NB4 (cell line): ENCODE measurements at regions not wholly inside any gene's neighbourhood (a gene's known extent, or its start where the extent isn't known, plus 50 kb on each side); places are given as distances from the start of the nearest gene placed in this dataset.
"Not testable (repeated sequence)": the region's sequence is repeated elsewhere in the genome, so short reads cannot be mapped to it uniquely, and the experiment has no call there.

Experiments used
- DNase-seq: peaks from one replicate; pipeline ENCODE4 v3.0.0; 2010; ENCODE audit warnings: low read depth
- H3K4me3 ChIP-seq: one replicate; pipeline ENCODE4 v1.5.1; 2011; ENCODE audit warnings: mild to moderate bottlenecking, low read depth, low read length, moderate library complexity
- MYC ChIP-seq: IDR thresholded peaks from 2 replicates; pipeline ENCODE4 v1.6.1; 2011; ENCODE audit warnings: low read depth, low read length
- POLR2A ChIP-seq: IDR thresholded peaks from 2 replicates; pipeline ENCODE4 v1.6.1; 2011; ENCODE audit warnings: mild to moderate bottlenecking; ENCODE audit not compliant: insufficient read length; ENCODE audit errors: extremely low read depth
- TF ChIP-seq, protein P1 (sequence below): IDR thresholded peaks from one replicate; pipeline ENCODE4 v1.5.1; 2012; ENCODE audit warnings: low read depth, low read length
- TF ChIP-seq, protein P2 (sequence below): IDR thresholded peaks from 2 replicates; pipeline ENCODE4 v1.6.1; 2011; ENCODE audit warnings: low read depth, low read length

- H3K4me3 ChIP-seq = no peak overlapping the region
- TF ChIP-seq, protein P1, sequence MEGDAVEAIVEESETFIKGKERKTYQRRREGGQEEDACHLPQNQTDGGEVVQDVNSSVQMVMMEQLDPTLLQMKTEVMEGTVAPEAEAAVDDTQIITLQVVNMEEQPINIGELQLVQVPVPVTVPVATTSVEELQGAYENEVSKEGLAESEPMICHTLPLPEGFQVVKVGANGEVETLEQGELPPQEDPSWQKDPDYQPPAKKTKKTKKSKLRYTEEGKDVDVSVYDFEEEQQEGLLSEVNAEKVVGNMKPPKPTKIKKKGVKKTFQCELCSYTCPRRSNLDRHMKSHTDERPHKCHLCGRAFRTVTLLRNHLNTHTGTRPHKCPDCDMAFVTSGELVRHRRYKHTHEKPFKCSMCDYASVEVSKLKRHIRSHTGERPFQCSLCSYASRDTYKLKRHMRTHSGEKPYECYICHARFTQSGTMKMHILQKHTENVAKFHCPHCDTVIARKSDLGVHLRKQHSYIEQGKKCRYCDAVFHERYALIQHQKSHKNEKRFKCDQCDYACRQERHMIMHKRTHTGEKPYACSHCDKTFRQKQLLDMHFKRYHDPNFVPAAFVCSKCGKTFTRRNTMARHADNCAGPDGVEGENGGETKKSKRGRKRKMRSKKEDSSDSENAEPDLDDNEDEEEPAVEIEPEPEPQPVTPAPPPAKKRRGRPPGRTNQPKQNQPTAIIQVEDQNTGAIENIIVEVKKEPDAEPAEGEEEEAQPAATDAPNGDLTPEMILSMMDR = no peak
- TF ChIP-seq, protein P2, sequence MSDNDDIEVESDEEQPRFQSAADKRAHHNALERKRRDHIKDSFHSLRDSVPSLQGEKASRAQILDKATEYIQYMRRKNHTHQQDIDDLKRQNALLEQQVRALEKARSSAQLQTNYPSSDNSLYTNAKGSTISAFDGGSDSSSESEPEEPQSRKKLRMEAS = no peak
- TF ChIP-seq MYC (no peak), POLR2A (no peak)
- DNase-seq = no peak
Observed at GRCh38 chr13:65339241-65339640, 1890.9 kb downstream of the PCDH9 start.

DNA sequence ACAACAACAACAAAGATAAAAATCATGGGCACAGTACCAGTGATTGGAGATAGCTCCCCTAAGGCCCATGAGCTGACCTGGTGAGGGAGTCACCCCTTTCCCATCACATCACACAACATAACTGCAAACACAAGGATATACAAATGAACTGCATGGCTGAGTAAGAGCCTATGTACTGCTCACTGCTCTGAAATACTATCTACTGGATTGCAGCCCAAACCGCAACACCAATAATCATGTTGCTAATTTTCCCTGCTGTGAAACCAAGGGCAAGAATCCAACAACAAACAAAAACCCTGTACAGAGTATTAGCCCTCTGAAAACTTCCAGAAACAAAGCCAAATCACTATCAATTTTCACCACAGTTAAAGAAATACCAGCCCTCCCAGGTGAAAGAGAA lies 1893.2 kb downstream of the PCDH9 start:
- DNase-seq = no peak
- H3K4me3 ChIP-seq = no peak overlapping the region
- TF ChIP-seq POLR2A (no peak), MYC (no peak)
- TF ChIP-seq, protein P1 = no peak
- TF ChIP-seq, protein P2 = no peak

- no peak overlapping the region for H3K4me3 ChIP-seq
Observed at GRCh38 chr13:65336087-65336749, 1893.9 kb downstream of the PCDH9 start.

DNA sequence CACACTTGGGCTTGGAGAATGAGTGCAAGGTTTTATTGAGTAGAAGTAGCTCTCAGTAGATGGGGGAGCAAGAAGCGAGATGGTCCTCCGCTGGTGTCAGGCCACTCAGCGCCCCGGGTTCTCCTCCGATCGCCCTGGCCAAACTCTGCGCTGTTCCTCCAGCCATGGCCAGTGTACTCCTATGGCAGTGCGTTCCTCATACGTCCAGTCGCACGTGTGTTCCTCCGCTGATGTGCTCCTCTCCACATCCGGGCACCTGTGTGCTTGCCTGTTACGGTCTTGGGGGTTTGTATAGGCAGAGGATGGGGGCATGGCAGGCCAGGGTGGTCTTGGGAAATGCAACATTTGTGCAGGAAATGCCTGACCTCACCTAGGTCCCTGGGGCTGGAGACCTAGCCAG lies 1899.4 kb downstream of the PCDH9 start:
- TF ChIP-seq MYC (no peak), POLR2A (no peak)
- DNase-seq = no peak
- H3K4me3 ChIP-seq = no peak overlapping the region

More at GRCh38 chr13:65336087-65336749, 1893.9 kb downstream of the PCDH9 start:
- no peak for DNase-seq
- TF ChIP-seq MYC (no peak), POLR2A (no peak)
- TF ChIP-seq, protein P2 = no peak
- TF ChIP-seq, protein P1 = no peak

- no peak for DNase-seq
- TF ChIP-seq, protein P2 = no peak
- TF ChIP-seq MYC (no peak), POLR2A (no peak)
- TF ChIP-seq, protein P1 = no peak
Observed at GRCh38 chr13:65330287-65330686, 1899.8 kb downstream of the PCDH9 start.

GRCh38 chr13:65323192-65323591 lies 1906.9 kb downstream of the PCDH9 start:
- H3K4me3 ChIP-seq = not testable (repeated sequence)

More at GRCh38 chr13:65330287-65330686, 1899.8 kb downstream of the PCDH9 start:
- no peak overlapping the region for H3K4me3 ChIP-seq

DNA sequence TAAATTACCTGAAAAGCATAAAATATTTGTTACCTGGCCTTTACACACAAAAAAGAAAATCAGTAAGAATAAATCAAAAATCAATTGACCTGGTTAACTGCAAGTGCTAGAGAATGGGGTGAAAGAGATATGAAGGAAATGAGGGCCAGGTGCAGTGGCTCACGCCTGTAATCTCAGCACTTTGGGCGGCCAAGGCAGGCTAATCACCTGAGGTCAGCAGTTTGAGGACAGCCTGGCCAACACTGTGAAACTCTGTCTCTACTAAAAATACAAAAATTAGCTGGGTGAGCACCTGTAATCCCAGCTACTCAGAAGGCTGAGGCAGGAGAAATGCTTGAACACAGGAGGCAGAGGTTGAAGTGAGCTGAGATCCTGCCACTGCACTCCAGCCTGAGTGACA lies 1908.7 kb downstream of the PCDH9 start:
- not testable (repeated sequence) for H3K4me3 ChIP-seq, DNase-seq

More at GRCh38 chr13:65323192-65323591, 1906.9 kb downstream of the PCDH9 start:
- DNase-seq = not testable (repeated sequence)
